ENCODE measurements at regions not wholly inside any gene's neighbourhood (a gene's known extent, or its start where the extent isn't known, plus 50 kb on each side); places are given as distances from the start of the nearest gene placed in this dataset.

DNA sequence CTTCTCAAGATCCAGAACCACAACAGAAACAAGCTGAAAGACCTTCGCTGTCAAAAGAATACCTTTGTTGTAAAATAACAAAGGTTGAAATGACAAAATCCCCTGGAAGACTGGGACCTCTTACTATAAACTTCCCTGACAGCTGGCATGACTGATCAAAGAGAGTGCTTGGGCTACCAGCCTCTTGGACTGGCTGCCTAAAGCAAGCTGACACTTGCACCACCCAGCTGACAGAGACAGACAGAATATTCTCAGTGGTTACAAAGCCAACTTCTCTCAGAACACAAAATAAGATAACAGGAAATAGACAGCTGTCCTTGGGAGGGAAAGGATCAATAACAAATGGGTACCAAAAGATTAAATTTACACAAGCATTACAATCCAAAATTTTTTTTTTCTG is 241.7 kb upstream of the SPOCK3 start:
- TF ChIP-seq POLR2A (IDR thresholded peaks at IDR 0.05; ENCODE audit: low read length), result no peak
- no peak for TF ChIP-seq GATA1 (IDR thresholded peaks at IDR 0.05; ENCODE audit: low read depth, low read length)

All from erythroblast (primary cell).